HG03565 (cell line): ENCODE measurements at regions not wholly inside any gene's neighbourhood (a gene's known extent, or its start where the extent isn't known, plus 50 kb on each side); places are given as distances from the start of the nearest gene placed in this dataset.
"Not testable (repeated sequence)": the region's sequence is repeated elsewhere in the genome, so short reads cannot be mapped to it uniquely, and the experiment has no call there.

Experiments used
- ATAC-seq: cut with Tn5 transposase; IDR thresholded peaks from one replicate; pipeline ENCODE4 v1.9.1; 2021; ENCODE audit warnings: mild to moderate bottlenecking, moderate library complexity; ENCODE audit not compliant: unreplicated experiment

DNA sequence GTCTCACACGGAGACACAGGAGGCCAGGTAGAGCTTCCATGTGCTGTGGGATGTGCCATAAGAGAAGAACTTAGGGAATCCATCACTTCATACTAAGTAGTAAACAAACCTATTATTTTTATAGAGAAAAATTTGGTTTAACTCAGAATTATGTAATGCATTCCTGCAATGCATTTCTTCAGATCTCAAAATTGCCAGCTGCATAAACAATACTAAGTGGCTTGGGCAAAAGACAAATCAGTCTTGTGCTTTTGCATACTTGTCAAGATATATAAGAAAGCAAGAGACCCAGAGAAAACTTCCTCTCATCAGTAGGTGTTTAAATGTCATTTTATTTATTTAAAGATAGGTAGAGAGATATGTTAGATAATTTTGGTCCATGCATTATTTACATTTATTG is 382.1 kb upstream of the CTSO start:
- ATAC-seq = no peak

DNA sequence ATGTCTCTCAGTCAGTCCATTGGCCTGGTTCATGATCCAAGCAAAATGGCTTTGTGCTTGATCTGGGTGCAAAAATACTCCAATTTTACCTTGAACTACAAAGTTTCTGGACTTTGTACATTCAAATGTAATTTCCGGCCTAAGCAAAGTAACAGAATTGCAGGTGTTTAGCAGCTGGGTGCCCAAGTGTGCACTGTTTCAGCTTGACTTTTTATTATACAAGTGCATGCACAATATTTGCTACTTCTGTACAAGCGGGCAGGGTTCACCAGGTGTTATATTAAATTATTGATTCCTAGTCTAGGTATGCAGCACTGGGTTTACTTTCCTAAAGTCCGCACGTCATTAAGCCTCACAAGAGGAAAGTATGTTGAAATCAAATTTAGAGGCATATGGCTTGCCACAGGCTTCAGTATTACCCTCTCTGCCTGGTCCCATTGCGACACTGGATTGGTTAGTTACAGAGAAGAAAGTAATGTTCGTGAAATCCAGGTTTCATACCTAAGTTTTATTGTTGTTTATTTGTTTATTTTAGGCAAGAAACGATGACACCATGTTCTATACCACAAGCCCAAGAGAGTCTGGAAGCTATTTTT is 376.9 kb upstream of the CTSO start:
- ATAC-seq = no peak

DNA sequence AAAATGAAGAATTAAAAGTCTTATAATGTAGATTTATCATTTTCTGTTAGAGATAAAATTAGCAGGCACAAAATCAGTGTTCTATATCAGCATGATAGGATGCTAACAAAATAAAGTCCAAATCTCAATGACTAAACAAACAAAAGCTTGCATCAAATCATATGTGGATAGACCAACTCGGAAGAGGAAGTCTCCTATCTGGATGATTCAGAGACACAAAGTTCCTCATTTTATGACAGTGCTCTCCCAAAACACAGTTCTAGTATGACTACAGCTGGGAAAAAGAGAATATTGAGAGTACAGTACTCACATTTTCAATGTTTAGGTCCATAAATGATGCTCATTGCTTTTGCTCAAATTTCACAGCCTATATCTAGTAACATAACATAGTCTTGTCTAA is 376.1 kb upstream of the CTSO start:
- ATAC-seq = no peak

DNA sequence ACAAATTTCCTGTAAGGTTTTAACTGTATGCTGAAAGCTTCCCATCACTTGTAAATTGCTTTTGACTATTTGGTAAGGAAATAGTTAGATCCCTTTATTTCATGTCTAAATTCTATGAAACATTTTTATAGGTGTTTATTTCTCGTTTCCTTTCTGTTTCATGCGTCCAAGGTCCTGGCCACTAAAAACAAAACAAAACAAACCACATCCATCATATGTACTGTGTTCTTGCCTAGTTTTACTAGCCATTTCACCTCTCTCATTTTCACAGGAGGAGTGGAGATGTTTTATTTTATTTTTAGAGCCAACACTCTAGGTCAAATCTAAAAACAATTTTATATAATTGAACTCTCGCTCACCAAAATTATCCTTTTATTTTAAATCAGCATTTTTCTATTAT is 375.2 kb upstream of the CTSO start:
- no peak for ATAC-seq

DNA sequence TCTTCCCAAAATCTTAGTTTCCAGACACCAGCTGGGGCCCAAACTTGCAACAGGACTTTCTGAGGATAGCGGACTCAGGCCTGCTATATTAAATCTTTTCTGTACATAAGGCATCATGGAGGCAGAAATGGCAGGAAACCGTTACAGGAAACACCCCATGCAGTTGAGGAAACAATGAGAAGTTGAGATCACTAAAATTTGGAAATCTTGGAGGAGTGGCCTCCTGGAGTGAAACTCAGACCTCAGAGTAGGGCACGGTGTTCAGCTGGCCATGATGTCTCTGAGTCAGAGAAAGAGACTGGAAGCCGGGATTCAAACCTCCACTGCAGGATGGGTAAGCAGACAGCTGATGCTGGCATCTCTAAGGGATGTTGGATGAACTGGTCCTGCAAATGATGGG is 372.6 kb upstream of the CTSO start:
- no peak for ATAC-seq

DNA sequence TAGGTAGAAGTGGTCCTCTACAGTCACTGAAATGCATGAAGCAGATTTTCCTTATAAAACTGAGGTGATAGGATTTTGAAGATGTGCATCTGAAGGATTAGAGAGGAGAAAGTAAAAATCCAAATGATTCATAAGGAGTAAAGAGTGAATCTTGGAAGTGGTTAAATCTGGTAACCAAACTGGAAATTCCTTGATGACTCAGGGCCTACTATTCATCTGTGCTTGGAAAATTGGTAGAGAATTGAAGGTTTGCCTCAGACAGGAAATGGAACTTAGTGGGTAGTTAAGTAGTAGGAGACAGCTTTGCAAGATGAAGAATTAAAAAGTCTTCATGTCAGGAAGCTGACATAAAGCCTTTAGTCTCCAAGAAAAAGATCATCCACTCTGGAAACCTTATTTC is 368.9 kb upstream of the CTSO start:
- no peak for ATAC-seq

DNA sequence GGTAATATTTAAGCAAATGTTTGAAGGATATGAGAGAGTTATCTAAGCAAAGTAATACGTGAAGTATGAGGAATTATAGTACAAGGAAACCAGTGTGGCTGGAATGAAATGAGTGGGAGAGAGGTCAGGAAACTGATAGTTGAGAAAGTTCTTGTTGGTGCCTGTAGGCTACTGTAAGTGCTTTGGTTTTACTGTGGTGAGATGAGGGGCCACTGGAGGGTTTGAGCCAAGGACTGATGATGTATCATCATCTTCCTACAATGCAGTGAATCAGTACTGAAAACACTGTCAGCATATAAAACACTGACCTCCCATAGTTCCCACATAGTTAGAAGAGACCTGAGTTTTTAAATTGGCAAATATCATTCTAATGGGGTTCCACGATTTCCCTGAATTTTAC is 367.5 kb upstream of the CTSO start:
- ATAC-seq = no peak

DNA sequence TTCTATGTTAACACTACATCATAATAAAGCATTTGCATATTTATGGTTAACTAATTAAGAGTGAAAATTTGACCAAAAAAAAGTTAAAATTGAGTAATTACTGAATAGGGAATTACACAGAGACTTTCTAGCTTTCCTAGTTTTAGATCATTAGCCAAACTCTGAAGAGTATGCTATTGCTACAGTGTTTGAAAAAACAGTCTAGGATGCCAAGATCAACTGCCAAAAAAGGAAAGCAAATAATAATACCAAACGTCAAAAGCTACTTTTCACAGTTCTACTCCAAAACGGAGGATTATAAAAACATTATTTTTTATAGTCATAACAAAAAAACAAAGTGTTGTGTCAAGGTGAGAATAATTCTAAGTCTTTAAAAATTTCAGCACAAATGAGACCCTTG is 359.8 kb upstream of the CTSO start:
- no peak for ATAC-seq

DNA sequence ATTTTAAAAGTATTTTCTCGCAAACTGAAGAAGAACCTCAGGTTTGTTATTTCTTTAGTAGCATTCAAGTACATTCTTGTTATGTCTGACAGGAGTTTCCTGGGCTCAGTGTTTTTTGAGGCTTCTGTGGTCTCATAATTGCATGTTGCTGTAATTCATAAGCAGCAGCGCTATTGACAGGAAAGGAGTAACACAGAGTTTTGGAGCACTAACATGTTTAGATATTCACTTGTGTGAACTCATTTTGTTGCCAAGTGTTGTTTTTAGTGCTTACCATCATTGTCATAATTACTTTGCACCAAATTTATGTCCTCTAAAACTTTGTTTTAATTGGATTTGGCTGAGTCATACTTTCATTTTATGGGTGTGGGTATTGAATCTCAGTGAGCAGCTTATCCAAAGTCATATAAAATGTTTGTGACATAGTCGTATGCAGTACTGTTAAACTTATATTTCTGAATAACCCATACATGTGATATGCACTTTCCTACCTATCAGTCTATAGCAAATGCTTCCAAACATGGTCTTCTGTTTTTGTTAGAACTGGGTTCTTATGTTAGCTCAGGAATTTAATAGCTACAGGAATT is 358.7 kb upstream of the CTSO start:
- ATAC-seq = no peak

DNA sequence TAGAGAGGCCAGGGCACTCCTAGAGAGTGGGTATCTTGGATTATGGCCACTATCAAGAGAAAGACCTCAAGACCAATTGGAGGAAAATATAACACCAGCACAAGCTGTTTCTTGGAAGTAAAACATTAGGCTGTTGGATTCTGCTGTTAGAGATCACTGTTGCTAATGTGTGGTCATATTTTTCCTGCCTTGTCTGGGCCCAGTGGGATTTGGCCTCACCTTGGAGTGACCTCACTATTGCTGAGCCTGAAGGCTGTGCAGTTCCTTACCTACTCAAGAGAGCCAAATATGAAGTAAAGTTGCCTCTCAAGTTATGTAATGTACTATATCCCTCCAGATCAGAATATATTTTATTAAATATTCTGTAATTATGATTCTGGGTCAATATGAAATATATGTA is 355.4 kb upstream of the CTSO start:
- no peak for ATAC-seq

DNA sequence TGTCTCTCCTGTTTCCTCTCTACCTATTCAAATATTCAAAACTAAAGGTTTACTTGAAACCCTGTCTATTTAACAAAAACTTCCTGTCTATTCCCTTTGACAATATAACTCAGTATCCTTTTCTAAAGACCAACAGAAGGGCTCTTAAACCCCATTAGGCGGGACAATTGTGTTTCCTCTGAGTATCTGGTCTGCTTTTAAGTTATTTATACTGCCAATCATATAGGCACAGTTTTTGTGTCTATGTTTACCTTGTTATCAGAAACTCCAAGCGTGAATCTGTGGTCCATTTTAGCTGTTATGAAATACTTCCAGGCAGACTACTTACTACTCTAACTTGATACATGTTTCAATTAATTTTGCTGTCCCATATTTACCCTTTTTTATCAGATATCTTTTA is 350.0 kb upstream of the CTSO start:
- ATAC-seq = no peak

DNA sequence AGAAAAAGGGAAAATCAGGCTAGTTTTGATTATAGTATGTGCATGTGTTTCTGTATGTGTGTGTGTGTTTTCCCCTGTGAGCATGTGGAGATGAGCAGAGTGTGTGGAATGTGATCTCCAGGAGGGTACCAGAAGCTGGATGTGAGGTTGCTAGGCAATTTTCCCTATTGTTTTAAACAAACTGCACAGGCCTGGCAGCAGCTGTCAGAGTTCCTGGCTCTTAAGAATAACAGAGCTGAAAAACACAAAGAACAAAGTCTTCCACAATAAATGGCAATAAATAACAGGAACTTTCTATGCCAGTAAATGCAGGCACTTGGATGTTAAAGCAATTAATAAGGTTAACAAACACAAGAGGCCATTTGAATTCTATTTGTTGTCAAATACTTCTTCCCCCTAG is 344.6 kb upstream of the CTSO start:
- ATAC-seq = no peak

DNA sequence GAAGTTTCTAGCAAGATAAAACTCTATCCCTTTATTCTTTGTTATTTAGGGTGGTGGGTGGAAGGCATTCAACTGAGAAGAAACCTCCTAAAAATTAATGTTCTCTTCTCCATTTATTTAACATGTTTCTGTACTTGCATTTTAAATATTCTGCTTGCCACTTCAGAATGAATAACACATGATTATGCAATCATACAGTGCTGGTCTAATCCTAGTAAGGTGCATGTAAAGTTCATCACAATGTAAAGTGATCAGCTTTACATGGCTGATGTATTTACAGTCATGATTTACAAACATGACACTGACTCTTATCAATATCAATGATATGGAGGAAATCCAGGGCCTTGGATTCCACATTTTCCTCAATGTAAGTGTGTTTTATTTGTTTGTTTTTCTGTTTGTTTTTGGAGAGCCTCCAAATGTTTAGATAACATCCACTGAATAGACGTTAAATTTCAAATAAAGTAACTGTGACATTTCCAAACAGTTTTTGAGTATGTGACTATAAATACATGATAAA is 342.1 kb upstream of the CTSO start:
- no peak for ATAC-seq

DNA sequence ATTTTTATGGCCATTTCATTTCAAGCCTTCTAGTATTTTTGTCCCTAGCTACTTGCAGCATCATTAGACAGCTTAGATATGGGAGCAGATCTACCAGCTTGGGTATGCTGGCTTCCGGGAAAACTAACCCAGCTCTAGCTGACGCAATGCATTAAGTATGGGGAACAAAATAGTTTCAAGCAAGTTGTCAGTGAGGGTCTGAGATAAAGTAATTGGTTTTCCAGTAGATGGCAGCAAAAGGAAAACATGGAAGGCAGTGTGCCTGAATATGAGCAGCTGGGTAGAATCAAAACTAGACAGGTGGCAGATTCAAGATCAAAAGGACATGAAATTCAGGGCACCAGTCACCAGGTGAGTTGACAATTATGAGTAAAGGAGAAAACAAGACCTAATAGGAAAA is 340.9 kb upstream of the CTSO start:
- no peak for ATAC-seq

DNA sequence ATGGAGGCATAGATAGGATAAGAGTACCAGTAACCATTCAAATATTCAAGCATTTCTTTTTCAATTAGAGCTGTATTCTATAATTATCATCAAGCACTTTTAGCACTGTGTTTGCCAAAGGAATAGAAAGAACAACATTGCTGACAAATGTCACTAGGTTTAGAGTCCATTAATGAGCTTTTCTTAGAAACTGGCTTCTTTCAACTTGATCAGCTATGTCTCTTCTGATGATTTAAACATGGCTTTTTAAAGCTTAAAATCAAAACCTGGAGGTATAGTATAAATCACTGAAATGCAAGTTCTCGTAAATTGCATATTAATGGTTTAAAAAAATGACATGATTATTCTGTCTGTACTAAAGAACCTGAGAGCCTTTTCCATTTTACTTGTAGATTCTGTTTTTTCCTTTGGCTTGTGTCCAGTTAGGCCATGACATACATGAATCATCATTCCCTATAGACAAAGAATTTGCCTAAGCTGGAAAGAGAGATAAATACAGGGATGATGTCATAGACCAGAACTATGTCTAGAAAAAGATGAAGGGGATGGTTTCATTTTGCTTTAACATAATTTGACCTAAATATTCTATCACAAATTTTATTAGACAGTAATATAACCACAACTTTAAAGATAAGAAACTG is 340.1 kb upstream of the CTSO start:
- no peak for ATAC-seq

DNA sequence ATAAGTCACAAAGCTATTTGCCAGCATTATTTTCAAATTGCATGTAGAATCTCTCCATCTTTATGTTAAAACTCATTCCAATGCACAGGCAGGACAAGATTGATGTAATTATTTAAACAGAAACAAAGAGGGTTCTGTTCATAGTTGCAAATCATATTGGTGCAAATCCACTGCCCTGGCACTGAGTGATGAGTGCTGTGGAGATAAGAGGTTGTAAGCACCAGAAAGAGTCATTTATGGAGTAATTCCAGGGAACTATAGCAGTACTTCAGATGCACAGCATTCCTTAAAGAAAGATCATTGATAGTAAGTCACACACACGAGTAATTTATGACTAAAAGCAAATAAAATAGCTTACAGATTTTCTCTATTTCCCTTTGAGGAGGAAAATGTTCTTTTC is 337.7 kb upstream of the CTSO start:
- no peak for ATAC-seq

DNA sequence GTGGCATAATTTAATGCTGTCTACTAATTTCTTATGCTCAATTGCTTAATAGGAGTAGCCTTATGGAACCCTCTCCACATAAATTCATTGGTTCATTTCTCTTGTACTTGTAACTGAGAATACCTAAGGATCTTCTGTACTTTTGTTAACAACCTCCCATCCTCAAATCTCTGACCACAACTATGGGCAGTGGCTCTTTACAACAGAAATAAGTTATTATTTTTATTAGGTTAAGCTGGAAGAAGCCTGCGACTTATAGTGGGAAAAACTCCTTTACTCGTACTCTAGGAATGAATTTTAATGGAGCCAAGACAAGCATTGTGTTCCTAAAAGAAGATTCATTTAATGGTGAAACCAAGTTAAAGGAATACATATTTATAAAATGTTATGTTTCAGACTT is 337.1 kb upstream of the CTSO start:
- no peak for ATAC-seq

DNA sequence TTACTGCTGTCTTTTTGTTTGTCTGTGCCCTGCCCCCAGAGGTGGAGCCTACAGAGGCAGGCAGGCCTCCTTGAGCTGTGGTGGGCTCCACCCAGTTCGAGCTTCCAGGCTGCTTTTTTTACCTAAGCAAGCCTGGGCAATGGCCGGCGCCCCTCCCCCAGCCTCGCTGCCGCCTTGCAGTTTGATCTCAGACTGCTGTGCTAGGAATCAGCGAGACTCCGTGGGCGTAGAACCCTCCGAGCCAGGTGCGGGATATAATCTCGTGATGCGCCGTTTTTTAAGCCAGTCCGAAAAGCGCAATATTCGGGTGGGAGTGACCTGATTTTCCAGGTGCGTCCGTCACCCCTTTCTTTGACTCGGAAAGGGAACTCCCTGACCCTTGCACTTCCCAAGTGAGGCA is 336.4 kb upstream of the CTSO start:
- not testable (repeated sequence) for ATAC-seq

DNA sequence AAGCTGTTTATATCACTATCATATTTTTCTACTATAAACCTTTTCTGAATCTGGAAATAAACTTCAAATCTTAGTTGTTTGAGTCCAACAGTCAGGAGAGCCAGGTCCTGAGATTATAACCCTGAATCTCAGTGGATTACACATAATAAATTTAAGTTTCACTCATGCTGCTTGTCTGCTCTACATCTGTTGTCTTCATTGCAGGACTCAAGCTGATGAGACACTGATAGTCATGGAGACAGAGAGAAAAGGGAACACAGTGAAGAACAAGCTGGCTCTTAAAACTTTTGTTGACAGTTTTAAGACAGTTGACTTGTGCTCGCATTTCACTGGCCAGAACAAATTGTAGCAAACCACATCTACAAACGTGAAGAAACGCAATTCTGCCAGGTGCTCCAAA is 327.0 kb upstream of the CTSO start:
- ATAC-seq = no peak

DNA sequence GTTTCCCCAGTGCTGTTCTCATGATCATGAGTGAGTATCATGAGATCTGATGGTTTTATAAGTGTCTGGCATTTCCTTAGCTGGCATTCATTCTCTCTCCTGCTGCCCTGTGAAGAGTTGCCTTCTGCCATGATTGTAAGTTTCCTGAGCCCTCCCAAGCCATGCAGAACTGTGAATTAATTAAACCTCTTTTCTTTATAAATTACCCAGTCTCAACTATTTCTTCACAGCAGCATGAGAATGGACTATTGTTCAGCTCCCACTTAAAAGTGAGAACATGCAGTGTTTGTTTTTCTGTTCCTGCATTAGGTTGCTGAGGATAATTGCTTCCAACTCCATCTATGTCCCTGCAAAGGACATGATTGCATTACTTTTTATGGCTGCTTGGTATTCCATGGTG is 311.7 kb upstream of the CTSO start:
- no peak for ATAC-seq

DNA sequence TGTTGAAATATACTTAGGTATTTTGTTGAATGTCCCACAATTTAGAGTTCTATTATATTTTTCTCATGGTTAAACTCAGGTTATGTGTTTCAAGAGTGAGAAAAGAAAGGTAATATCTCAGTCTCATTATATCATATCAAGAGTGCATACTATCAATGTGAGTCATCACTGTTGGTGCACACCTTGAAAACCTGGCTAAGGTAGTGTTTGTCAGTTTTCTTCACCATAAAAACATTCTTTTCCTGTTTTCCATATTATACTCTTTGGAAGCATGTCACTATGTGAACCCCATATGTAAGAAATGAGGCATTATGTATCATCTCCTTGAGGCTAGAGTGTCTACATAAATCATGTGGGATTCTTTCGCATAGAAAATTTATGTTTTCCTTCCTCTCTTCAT is 307.6 kb upstream of the CTSO start:
- ATAC-seq = no peak

DNA sequence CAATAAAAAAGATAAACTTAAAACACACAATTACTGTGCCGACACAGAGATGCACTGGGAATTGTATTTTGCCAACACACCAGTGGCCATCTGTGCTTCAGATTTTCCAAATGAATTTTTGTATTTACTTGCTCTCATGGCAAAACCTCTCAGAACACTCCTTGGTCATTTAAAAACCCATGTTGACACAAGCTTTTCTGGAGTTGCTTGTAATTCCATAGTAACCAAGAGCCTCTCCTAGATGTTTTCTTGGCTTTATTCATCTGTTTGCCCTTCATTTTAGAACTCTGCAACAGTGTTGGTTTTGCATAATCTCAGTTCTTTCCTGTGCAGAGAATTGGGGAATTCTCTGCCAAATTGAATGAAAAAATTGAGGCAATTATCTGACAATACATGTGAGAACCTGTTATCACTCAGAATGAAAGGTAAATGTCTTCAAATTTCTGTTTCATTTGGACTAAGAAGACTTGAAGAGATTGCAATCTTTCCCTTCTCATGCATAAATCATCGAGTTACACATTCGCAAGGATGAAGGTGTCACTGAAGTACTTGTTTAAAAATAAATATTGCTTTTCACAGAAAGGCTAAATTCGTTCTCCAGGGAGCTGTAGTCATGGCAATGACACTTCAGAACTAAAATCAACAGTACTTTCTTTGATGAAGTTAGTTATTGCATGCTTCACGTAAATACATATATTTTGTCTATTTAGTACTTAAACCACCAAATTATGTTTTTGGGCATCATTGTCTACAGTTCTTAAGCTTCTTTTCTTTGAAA is 301.8 kb upstream of the CTSO start:
- no peak for ATAC-seq
